Colonic mucosa (tissue), 4 donors: ENCODE measurements at regions not wholly inside any gene's neighbourhood (a gene's known extent, or its start where the extent isn't known, plus 50 kb on each side); places are given as distances from the start of the nearest gene placed in this dataset.

ENCODE experiments used
- DNase-seq: peaks from one replicate; pipeline ENCODE4 v3.0.0-alpha.2; 2020
- H3K27ac ChIP-seq: fragments of 200-600 bp; one replicate; pipeline ENCODE4 v1.8.0; 2021
- H3K27me3 ChIP-seq: fragments of 200-600 bp; one replicate; pipeline ENCODE4 v1.8.0; 2021
- H3K36me3 ChIP-seq: fragments of 200-600 bp; one replicate; pipeline ENCODE4 v1.8.0; 2021
- H3K4me1 ChIP-seq: fragments of 200-600 bp; one replicate; pipeline ENCODE4 v1.8.0; 2021; ENCODE audit warnings: mild to moderate bottlenecking
- H3K4me3 ChIP-seq: fragments of 200-600 bp; one replicate; pipeline ENCODE4 v1.8.0; 2021
- H3K9ac ChIP-seq, 2 donors: one replicate each; pipeline ENCODE4 v1.7.0; 2013; ENCODE audit warnings: control low read depth in 2 of 2, low read depth in 2 of 2, low read length in 2 of 2
- H3K9me3 ChIP-seq: fragments of 200-600 bp; one replicate; pipeline ENCODE4 v1.8.0; 2021
- CTCF ChIP-seq: fragments of 200-600 bp; IDR thresholded peaks from one replicate; pipeline ENCODE4 v1.8.0; 2022; ENCODE audit warnings: antibody characterized with exemption, mild to moderate bottlenecking
- intact Hi-C: fragments of 100-400 bp; cut with DNase I; formaldehyde crosslinking; loops from one replicate; pipeline ENCODE4 v1.14.1; 2022
- donor health status: healthy.
- donor health status: DM: no; HTN: no; CAD: no.
- donor health status: DM: no; HTN: no; CAD: no.

GRCh38 chr1:208668991-208669390 is 424.8 kb upstream of the PLXNA2 start:
- intact Hi-C loops, result no loop called here
- Histone ChIP-seq H3K9ac (no peak overlapping the region), H3K4me1 (no peaks in the 10 kb centered on the region), H3K36me3 (no peaks in the 10 kb centered on the region), H3K9me3 (no peaks in the 10 kb centered on the region), H3K27ac (no peak overlapping the region), H3K27me3 (no peaks in the 10 kb centered on the region), H3K4me3 (no peak overlapping the region)
- no peak for TF ChIP-seq CTCF
- no peak for DNase-seq

DNA sequence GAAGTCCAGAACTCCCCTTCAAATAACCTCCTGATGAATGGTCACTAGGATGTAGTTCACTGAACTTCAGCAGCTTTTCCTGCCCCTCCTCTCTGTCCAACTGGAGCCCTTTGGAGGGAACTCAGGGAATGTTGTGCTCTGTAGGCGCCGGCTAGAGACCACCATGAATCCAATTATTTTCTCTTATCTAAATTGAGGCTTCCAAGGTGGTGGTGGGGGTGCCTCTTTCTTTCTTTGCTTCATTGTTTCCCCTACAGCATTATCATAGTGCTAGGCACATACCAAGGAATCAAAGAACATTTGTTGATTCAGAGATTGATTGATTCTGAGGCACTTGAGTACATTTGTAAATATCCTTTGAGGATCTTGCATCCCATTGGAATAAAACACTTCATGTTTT is 426.6 kb upstream of the PLXNA2 start:
- no peak overlapping the region for H3K27ac ChIP-seq
- DNase-seq, result no peak
- TF ChIP-seq CTCF, result no peak
- no peak overlapping the region for H3K4me3 ChIP-seq
- no peaks in the 10 kb centered on the region for H3K36me3 ChIP-seq
- H3K4me1 ChIP-seq, result no peaks in the 10 kb centered on the region
- intact Hi-C loops, result no loop called here
- no peaks in the 10 kb centered on the region for H3K27me3 ChIP-seq
- H3K9me3 ChIP-seq, result no peaks in the 10 kb centered on the region
- H3K9ac ChIP-seq, result no peak overlapping the region

DNA sequence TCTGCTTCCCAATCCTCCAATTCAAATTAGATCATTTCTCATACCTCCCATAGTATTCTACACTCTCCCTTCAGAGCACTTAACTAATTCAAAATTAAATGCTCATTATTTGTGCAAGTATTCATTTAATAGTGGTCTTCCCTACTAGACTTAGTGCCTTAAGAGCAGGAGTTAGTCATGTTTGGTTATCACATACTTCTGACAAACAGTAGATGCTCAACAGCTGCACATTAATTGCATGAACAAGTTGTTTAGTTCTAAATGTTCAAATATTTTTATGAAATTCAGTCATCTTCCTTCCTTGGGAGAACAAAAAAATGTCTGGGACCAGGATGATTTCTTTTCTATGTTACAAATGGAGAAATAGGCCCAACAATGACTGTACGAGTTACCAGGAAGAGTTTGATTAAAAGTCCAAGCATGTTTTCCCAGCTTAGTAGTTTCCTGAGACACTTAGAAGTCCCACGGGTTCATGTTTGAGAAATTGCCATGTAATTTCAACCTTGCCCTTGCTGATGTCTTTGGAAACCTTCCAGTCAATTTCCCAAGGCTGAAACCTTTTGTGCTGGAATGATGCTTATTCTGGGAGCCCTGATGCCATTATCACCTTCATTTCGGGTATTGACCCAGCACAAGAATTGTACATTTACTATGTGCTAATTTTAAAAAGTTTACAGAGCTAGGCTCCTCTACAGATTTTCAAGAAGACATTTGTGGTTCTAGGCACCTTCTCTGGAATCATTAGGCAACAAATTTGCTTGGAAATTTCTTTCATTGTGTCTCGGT is 437.9 kb upstream of the PLXNA2 start:
- H3K4me3 ChIP-seq, result no peak overlapping the region
- DNase-seq, result no peak
- no peaks in the 10 kb centered on the region for H3K36me3 ChIP-seq
- intact Hi-C loops, result no loop called here
- no peaks in the 10 kb centered on the region for H3K27me3 ChIP-seq
- H3K9ac ChIP-seq, result no peak overlapping the region
- no peaks in the 10 kb centered on the region for H3K9me3 ChIP-seq
- TF ChIP-seq CTCF, result no peak
- H3K27ac ChIP-seq, result peak overlapping the region; percentile 6
- peaks cover 3% of the 10 kb centered on the region for H3K4me1 ChIP-seq

- no peak for TF ChIP-seq CTCF
- Histone ChIP-seq H3K4me1 (peaks cover 3% of the 10 kb centered on the region), H3K36me3 (no peaks in the 10 kb centered on the region), H3K27ac (peak overlapping the region; percentile 6), H3K4me3 (no peak overlapping the region), H3K27me3 (no peaks in the 10 kb centered on the region), H3K9me3 (no peaks in the 10 kb centered on the region), H3K9ac (no peak overlapping the region)
- DNase-seq, result peak; percentile 32
- intact Hi-C loops, result no loop called here
These were observed 438.5 kb upstream of the PLXNA2 start for GRCh38 chr1:208682664-208683013.

DNA sequence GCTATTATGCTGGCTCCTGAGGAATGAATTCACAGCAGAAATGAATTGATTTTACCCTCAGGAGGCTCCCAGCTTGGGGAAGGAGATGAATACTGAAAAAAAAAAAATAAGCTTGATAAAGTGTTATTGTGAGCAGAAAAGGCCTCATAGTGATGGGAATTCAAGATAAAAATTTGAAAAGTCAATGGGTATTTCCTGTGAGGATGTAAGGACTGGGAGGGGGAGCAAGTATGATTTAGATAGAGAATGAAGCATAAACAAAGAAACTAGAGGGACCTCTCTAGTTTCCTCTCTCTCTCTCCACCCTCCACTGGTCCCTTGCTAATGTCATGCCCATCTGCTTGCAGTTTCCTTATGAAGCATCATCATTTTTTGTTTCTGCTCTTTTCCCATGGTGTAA is 439.0 kb upstream of the PLXNA2 start:
- no peak overlapping the region for H3K9ac ChIP-seq
- DNase-seq, result no peak
- H3K4me1 ChIP-seq, result peaks cover 3% of the 10 kb centered on the region
- peak overlapping the region; percentile 6 for H3K27ac ChIP-seq
- H3K9me3 ChIP-seq, result no peaks in the 10 kb centered on the region
- intact Hi-C loops, result no loop called here
- no peak overlapping the region for H3K4me3 ChIP-seq
- H3K36me3 ChIP-seq, result no peaks in the 10 kb centered on the region
- H3K27me3 ChIP-seq, result no peaks in the 10 kb centered on the region
- no peak for TF ChIP-seq CTCF
